ENCODE measurements at regions not wholly inside any gene's neighbourhood (a gene's known extent, or its start where the extent isn't known, plus 50 kb on each side); places are given as distances from the start of the nearest gene placed in this dataset.

GRCh38 chr2:67927501-67927900, 135.3 kb downstream of the C1D start:
- no peaks in the 10 kb centered on the region for H3K4me1 ChIP-seq
- no peak for DNase-seq
- no peaks in the 10 kb centered on the region for H3K9me3 ChIP-seq
- no peaks in the 10 kb centered on the region for H3K36me3 ChIP-seq
- H3K27me3 ChIP-seq, result no peaks in the 10 kb centered on the region
- no peak overlapping the region for H3K27ac ChIP-seq
- no peak overlapping the region for H3K4me3 ChIP-seq
- TF ChIP-seq POLR2A (IDR thresholded peaks at IDR 0.05) (no peak), CTCF (IDR thresholded peaks at IDR 0.05) (no peak)

GRCh38 chr2:67930156-67930555, 132.6 kb downstream of the C1D start:
- Histone ChIP-seq H3K27me3 (no peaks in the 10 kb centered on the region), H3K27ac (no peak overlapping the region), H3K36me3 (no peaks in the 10 kb centered on the region), H3K4me1 (no peaks in the 10 kb centered on the region), H3K9me3 (no peaks in the 10 kb centered on the region), H3K4me3 (no peak overlapping the region)
- TF ChIP-seq CTCF (IDR thresholded peaks at IDR 0.05) (no peak), POLR2A (IDR thresholded peaks at IDR 0.05) (no peak)
- no peak for DNase-seq

GRCh38 chr2:67936969-67937368, 125.8 kb downstream of the C1D start:
- Histone ChIP-seq H3K4me3 (no peak overlapping the region), H3K27ac (no peak overlapping the region), H3K36me3 (no peaks in the 10 kb centered on the region), H3K4me1 (no peaks in the 10 kb centered on the region), H3K27me3 (no peaks in the 10 kb centered on the region), H3K9me3 (no peaks in the 10 kb centered on the region)
- TF ChIP-seq CTCF (IDR thresholded peaks at IDR 0.05) (no peak), POLR2A (IDR thresholded peaks at IDR 0.05) (no peak)
- DNase-seq, result no peak

GRCh38 chr2:67938053-67938452, 124.8 kb downstream of the C1D start:
- no peak overlapping the region for H3K4me3 ChIP-seq
- H3K27me3 ChIP-seq, result no peaks in the 10 kb centered on the region
- no peaks in the 10 kb centered on the region for H3K9me3 ChIP-seq
- H3K27ac ChIP-seq, result no peak overlapping the region
- no peak for TF ChIP-seq CTCF (IDR thresholded peaks at IDR 0.05)
- TF ChIP-seq POLR2A (IDR thresholded peaks at IDR 0.05), result no peak
- no peaks in the 10 kb centered on the region for H3K36me3 ChIP-seq
- H3K4me1 ChIP-seq, result no peaks in the 10 kb centered on the region
- no peak for DNase-seq

- Histone ChIP-seq H3K4me3 (no peak overlapping the region), H3K27ac (no peak overlapping the region), H3K27me3 (no peaks in the 10 kb centered on the region), H3K9me3 (no peaks in the 10 kb centered on the region), H3K4me1 (no peaks in the 10 kb centered on the region), H3K36me3 (no peaks in the 10 kb centered on the region)
- TF ChIP-seq CTCF (IDR thresholded peaks at IDR 0.05) (no peak), POLR2A (IDR thresholded peaks at IDR 0.05) (no peak)
- DNase-seq, result no peak
Observed at GRCh38 chr2:67945056-67945455, 117.7 kb downstream of the C1D start.

GRCh38 chr2:67945940-67946339, 116.9 kb downstream of the C1D start:
- no peak for DNase-seq
- no peak overlapping the region for H3K4me3 ChIP-seq
- no peak for TF ChIP-seq POLR2A (IDR thresholded peaks at IDR 0.05)
- TF ChIP-seq CTCF (IDR thresholded peaks at IDR 0.05), result no peak

More at GRCh38 chr2:67945940-67946339, 116.9 kb downstream of the C1D start:
- Histone ChIP-seq H3K27ac (no peak overlapping the region), H3K9me3 (no peaks in the 10 kb centered on the region), H3K4me1 (peaks cover 0 to 3% (median 0%) of the 10 kb centered on the region in 4 donors), H3K36me3 (no peaks in the 10 kb centered on the region), H3K27me3 (no peaks in the 10 kb centered on the region)
